ENCODE measurements at regions not wholly inside any gene's neighbourhood (a gene's known extent, or its start where the extent isn't known, plus 50 kb on each side); places are given as distances from the start of the nearest gene placed in this dataset.
A peak's percentile ranks its signal among the peaks of the same experiment; 100 is the strongest.

DNA sequence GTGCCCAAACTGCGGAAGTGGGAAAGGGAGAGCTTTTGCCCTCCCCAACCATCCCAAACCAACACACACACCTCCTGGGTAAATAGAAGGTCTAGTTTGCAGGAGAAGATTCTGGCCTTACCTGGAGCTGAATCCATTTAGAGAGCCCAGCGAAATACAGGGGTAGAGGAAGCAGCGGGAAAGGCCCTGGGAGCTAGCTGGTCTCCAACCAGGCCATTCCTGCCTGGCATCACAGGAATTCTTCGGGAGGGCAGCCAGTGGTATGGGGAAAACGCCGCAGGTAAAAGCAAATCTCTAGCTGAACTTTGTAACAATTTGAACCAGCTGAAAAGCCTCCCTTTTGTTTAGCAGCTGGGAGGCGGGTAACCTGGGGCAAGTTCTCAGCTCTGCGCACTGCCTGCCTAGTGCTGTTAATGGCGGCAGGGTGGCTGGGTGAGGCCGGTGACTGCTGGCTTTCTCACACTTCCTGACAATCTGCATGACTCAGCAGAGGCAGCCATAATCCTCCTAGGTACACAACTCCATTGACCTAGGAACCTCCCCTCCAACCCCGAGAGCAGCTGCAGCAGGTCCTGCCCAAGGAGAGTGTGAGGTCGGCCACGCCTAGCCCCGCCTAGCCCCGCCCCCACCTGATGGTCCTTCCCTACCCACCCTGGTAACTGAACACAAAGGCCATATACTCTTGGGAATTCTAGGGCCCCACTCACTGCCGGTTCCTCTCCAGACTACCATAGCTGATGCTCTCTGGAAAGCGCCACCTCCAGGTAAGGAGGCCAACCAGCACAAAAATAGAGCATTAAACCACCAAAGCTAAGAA lies 483.8 kb upstream of the REG3G start (continued):
- TF ChIP-seq, protein P1, sequence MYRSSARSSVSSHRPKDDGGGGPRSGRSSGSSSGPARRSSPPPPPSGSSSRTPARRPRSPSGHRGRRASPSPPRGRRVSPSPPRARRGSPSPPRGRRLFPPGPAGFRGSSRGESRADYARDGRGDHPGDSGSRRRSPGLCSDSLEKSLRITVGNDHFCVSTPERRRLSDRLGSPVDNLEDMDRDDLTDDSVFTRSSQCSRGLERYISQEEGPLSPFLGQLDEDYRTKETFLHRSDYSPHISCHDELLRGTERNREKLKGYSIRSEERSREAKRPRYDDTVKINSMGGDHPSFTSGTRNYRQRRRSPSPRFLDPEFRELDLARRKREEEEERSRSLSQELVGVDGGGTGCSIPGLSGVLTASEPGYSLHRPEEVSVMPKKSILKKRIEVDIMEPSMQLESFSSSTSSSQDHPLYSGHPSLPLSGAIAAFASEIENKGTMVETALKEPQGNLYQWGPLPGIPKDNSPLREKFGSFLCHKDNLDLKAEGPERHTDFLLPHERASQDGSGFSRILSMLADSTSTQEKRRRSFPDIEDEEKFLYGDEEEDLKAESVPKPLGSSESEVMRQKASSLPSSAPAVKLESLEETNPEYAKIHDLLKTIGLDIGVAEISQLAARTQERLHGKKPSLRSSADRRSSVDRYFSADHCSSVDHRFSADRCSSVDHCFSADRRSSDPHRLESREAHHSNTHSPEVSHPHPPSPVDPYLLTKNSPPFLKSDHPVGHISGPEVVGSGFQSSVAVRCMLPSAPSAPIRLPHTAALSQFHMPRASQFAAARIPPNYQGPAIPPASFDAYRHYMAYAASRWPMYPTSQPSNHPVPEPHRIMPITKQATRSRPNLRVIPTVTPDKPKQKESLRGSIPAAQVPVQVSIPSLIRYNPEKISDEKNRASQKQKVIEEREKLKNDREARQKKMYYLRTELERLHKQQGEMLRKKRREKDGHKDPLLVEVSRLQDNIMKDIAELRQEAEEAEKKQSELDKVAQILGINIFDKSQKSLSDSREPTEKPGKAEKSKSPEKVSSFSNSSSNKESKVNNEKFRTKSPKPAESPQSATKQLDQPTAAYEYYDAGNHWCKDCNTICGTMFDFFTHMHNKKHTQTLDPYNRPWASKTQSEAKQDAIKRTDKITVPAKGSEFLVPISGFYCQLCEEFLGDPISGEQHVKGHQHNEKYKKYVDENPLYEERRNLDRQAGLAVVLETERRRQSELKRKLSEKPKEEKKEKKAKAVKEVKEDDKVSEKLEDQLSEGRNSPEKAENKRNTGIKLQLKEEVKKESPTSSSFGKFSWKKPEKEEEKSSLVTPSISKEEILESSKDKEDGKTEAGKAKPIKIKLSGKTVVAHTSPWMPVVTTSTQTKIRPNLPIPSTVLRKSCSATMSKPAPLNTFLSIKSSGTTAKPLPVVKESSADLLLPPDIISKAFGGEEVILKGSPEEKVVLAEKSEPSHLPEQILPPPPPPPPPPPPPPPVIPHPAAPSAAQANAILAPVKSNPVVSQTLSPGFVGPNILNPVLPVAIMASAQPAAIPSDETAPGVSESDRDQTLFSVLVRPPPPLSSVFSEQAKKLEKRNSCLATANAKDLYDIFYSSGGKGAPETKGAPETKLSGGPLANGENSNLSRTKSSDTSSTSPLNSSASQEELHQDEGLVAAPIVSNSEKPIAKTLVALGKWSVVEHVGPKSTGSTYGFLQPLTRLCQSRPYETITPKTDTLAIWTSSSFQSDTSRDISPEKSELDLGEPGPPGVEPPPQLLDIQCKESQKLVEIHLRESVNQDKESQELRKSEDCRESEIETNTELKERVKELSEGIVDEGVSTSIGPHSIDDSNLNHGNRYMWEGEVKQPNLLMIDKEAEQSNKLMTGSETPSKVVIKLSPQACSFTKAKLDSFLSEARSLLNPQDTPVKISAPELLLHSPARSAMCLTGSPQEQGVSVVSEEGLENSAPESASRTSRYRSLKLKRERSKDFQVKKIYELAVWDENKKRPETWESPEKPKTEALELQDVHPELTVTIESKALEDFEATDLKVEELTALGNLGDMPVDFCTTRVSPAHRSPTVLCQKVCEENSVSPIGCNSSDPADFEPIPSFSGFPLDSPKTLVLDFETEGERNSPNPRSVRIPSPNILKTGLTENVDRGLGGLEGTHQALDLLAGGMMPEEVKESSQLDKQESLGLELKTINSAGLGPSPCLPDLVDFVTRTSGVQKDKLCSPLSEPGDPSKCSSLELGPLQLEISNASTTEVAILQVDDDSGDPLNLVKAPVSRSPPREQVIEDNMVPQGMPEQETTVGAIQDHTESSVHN (CRISPR knock-in tag; IDR thresholded peaks at IDR 0.05): no peak
- TF ChIP-seq GABPB1 (CRISPR knock-in tag; IDR thresholded peaks at IDR 0.05): peak; percentile 77
- TF ChIP-seq, protein P2, sequence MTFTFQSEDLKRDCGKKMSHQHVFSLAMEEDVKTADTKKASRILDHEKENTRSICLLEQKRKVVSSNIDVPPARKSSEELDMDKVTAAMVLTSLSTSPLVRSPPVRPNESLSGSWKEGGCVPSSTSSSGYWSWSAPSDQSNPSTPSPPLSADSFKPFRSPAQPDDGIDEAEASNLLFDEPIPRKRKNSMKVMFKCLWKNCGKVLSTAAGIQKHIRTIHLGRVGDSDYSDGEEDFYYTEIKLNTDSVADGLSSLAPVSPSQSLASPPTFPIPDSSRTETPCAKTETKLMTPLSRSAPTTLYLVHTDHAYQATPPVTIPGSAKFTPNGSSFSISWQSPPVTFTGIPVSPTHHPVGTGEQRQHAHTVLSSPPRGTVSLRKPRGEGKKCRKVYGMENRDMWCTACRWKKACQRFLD (CRISPR knock-in tag; IDR thresholded peaks at IDR 0.05; ENCODE audit: borderline replicate concordance): peak; percentile 50; the same call in 1 of the 2 replicates
- no peak for TF ChIP-seq CC2D1A (CRISPR knock-in tag; IDR thresholded peaks at IDR 0.05)
- TF ChIP-seq HOXA5 (CRISPR knock-in tag; IDR thresholded peaks at IDR 0.05): peak; percentile 93
- TF ChIP-seq ZNF746 (CRISPR knock-in tag; IDR thresholded peaks at IDR 0.05): peak; percentile 77; the same call in 1 of the 2 replicates
- TF ChIP-seq, protein P3, sequence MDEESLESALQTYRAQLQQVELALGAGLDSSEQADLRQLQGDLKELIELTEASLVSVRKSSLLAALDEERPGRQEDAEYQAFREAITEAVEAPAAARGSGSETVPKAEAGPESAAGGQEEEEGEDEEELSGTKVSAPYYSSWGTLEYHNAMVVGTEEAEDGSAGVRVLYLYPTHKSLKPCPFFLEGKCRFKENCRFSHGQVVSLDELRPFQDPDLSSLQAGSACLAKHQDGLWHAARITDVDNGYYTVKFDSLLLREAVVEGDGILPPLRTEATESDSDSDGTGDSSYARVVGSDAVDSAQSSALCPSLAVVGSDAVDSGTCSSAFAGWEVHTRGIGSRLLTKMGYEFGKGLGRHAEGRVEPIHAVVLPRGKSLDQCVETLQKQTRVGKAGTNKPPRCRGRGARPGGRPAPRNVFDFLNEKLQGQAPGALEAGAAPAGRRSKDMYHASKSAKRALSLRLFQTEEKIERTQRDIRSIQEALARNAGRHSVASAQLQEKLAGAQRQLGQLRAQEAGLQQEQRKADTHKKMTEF (CRISPR knock-in tag; IDR thresholded peaks at IDR 0.05): peak; percentile 86
- TF ChIP-seq, protein P4, sequence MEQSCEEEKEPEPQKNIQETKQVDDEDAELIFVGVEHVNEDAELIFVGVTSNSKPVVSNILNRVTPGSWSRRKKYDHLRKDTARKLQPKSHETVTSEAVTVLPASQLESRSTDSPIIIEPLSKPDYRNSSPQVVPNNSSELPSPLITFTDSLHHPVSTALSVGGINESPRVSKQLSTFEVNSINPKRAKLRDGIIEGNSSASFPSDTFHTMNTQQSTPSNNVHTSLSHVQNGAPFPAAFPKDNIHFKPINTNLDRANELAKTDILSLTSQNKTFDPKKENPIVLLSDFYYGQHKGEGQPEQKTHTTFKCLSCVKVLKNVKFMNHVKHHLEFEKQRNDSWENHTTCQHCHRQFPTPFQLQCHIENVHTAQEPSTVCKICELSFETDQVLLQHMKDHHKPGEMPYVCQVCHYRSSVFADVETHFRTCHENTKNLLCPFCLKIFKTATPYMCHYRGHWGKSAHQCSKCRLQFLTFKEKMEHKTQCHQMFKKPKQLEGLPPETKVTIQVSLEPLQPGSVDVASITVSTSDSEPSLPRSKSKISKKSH (CRISPR knock-in tag; IDR thresholded peaks at IDR 0.05; ENCODE audit: borderline replicate concordance): no peak
- no peak for TF ChIP-seq NRL (CRISPR knock-in tag; IDR thresholded peaks at IDR 0.05; ENCODE audit: borderline replicate concordance)
- peak; percentile 100 for TF ChIP-seq ZNF644 (CRISPR knock-in tag; IDR thresholded peaks at IDR 0.05; ENCODE audit: low read depth)
- TF ChIP-seq FOSL1 (CRISPR knock-in tag; IDR thresholded peaks at IDR 0.05; ENCODE audit: borderline replicate concordance): peak; percentile 82
- TF ChIP-seq, protein P5, sequence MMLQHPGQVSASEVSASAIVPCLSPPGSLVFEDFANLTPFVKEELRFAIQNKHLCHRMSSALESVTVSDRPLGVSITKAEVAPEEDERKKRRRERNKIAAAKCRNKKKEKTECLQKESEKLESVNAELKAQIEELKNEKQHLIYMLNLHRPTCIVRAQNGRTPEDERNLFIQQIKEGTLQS (CRISPR knock-in tag; IDR thresholded peaks at IDR 0.05): peak; percentile 77
- TF ChIP-seq, protein P6, sequence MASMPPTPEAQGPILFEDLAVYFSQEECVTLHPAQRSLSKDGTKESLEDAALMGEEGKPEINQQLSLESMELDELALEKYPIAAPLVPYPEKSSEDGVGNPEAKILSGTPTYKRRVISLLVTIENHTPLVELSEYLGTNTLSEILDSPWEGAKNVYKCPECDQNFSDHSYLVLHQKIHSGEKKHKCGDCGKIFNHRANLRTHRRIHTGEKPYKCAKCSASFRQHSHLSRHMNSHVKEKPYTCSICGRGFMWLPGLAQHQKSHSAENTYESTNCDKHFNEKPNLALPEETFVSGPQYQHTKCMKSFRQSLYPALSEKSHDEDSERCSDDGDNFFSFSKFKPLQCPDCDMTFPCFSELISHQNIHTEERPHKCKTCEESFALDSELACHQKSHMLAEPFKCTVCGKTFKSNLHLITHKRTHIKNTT (CRISPR knock-in tag; IDR thresholded peaks at IDR 0.05): no peak
- peak; percentile 33; the same call in 1 of the 2 replicates for TF ChIP-seq NFYC (CRISPR knock-in tag; IDR thresholded peaks at IDR 0.05)

Measured in HepG2 (cell line).